Dermis blood vessel endothelial cell (primary cell): ENCODE measurements at regions not wholly inside any gene's neighbourhood (a gene's known extent, or its start where the extent isn't known, plus 50 kb on each side); places are given as distances from the start of the nearest gene placed in this dataset.
"Not testable (repeated sequence)": the region's sequence is repeated elsewhere in the genome, so short reads cannot be mapped to it uniquely, and the experiment has no call there.

Experiments used
- DNase-seq: peaks from one replicate; pipeline ENCODE4 v3.0.0; 2010

GRCh38 chr10:9069136-9069535 lies 1014.6 kb downstream of the GATA3 start:
- DNase-seq, result no peak

GRCh38 chr10:9075420-9075819 lies 1020.9 kb downstream of the GATA3 start:
- DNase-seq, result no peak

GRCh38 chr10:9076066-9076465 lies 1021.6 kb downstream of the GATA3 start:
- DNase-seq, result no peak

GRCh38 chr10:9081253-9081652 lies 1026.8 kb downstream of the GATA3 start:
- no peak for DNase-seq

GRCh38 chr10:9081961-9082360 lies 1027.5 kb downstream of the GATA3 start:
- DNase-seq, result no peak

GRCh38 chr10:9091530-9092093 lies 1037.1 kb downstream of the GATA3 start:
- DNase-seq, result no peak

GRCh38 chr10:9096288-9096687 lies 1041.8 kb downstream of the GATA3 start:
- no peak for DNase-seq

GRCh38 chr10:9097206-9097990 lies 1042.9 kb downstream of the GATA3 start:
- no peak for DNase-seq

- DNase-seq, result no peak
These were observed 1043.5 kb downstream of the GATA3 start for GRCh38 chr10:9097991-9098306.

GRCh38 chr10:9102026-9102425 lies 1047.5 kb downstream of the GATA3 start:
- no peak for DNase-seq

GRCh38 chr10:9103301-9103700 lies 1048.8 kb downstream of the GATA3 start:
- no peak for DNase-seq

- no peak for DNase-seq
These were observed 1057.5 kb downstream of the GATA3 start for GRCh38 chr10:9111976-9112375.

GRCh38 chr10:9126728-9127127 lies 1072.2 kb downstream of the GATA3 start:
- no peak for DNase-seq

GRCh38 chr10:9137368-9137767 lies 1082.9 kb downstream of the GATA3 start:
- DNase-seq, result no peak

GRCh38 chr10:9138829-9139228 lies 1084.3 kb downstream of the GATA3 start:
- DNase-seq, result not testable (repeated sequence)

- no peak for DNase-seq
These were observed 1085.9 kb downstream of the GATA3 start for GRCh38 chr10:9140373-9140772.

GRCh38 chr10:9147475-9147874 lies 1093.0 kb downstream of the GATA3 start:
- no peak for DNase-seq

- DNase-seq, result no peak
These were observed 1094.6 kb downstream of the GATA3 start for GRCh38 chr10:9149134-9149533.

GRCh38 chr10:9153057-9153456 lies 1098.6 kb downstream of the GATA3 start:
- not testable (repeated sequence) for DNase-seq

GRCh38 chr10:9157656-9158055 lies 1103.2 kb downstream of the GATA3 start:
- no peak for DNase-seq

- DNase-seq, result no peak
These were observed 1104.2 kb downstream of the GATA3 start for GRCh38 chr10:9158675-9159074.

GRCh38 chr10:9160275-9160674 lies 1105.8 kb downstream of the GATA3 start:
- no peak for DNase-seq

- DNase-seq, result no peak
These were observed 1109.2 kb downstream of the GATA3 start for GRCh38 chr10:9163699-9164098.

- DNase-seq, result no peak
These were observed 1112.3 kb downstream of the GATA3 start for GRCh38 chr10:9166770-9167169.

GRCh38 chr10:9172276-9172675 lies 1117.8 kb downstream of the GATA3 start:
- no peak for DNase-seq
